Testis (tissue), 2 donors: ENCODE measurements at regions not wholly inside any gene's neighbourhood (a gene's known extent, or its start where the extent isn't known, plus 50 kb on each side); places are given as distances from the start of the nearest gene placed in this dataset.

Experiments
- DNase-seq: peaks from one replicate; pipeline ENCODE4 v3.0.0-alpha.2; 2019
- H3K27ac ChIP-seq, 2 donors: fragments of 200-600 bp; sonication (generic); one replicate each; pipeline ENCODE4 v1.5.1; 2019
- H3K27me3 ChIP-seq: fragments of 200-600 bp; sonication (generic); one replicate; pipeline ENCODE4 v1.5.1; 2019
- H3K36me3 ChIP-seq: fragments of 200-600 bp; sonication (generic); one replicate; pipeline ENCODE4 v1.5.1; 2017; ENCODE audit warnings: low read depth; ENCODE audit errors: missing control alignments
- H3K4me1 ChIP-seq: fragments of 200-600 bp; sonication (generic); one replicate; pipeline ENCODE4 v1.5.1; 2019
- H3K4me3 ChIP-seq, 2 donors: fragments of 200-600 bp; sonication (generic); one replicate each; pipeline ENCODE4 v1.5.1; 2017 to 2019
- H3K9me3 ChIP-seq: fragments of 200-600 bp; sonication (generic); one replicate; pipeline ENCODE4 v1.5.1; 2017
- POLR2A ChIP-seq: fragments of 450-650 bp; IDR thresholded peaks from one replicate; pipeline ENCODE4 v1.6.1; 2017; ENCODE audit warnings: antibody characterized with exemption, mild to moderate bottlenecking, moderate library complexity
- WGBS, 2 donors: methylation state at CpG; one replicate each; pipeline ENCODE4 v1.1.5; 2018; 5-methylcytosine and 5-hydroxymethylcytosine counted together
- intact Hi-C: fragments of 100-400 bp; cut with DNase I; formaldehyde crosslinking; loops from one replicate; pipeline ENCODE4 v1.15.1; 2023; ENCODE audit warnings: low total_unique reads
- TF ChIP-seq, protein P1 (sequence below), 3 experiments: fragments of 450-650 bp in 2 of 3; fragments of 200-600 bp in 1 of 3; sonication (generic) in 1 of 3; IDR thresholded peaks; one replicate each; pipeline ENCODE4 v1.5.1; 2016 to 2019; ENCODE audit warnings: antibody characterized with exemption in 3 of 3, mild to moderate bottlenecking in 2 of 3, moderate library complexity in 1 of 3

GRCh38 chr1:94315552-94316116 is 78.2 kb upstream of the ARHGAP29 start:
- no peak for TF ChIP-seq POLR2A
- TF ChIP-seq, protein P1, sequence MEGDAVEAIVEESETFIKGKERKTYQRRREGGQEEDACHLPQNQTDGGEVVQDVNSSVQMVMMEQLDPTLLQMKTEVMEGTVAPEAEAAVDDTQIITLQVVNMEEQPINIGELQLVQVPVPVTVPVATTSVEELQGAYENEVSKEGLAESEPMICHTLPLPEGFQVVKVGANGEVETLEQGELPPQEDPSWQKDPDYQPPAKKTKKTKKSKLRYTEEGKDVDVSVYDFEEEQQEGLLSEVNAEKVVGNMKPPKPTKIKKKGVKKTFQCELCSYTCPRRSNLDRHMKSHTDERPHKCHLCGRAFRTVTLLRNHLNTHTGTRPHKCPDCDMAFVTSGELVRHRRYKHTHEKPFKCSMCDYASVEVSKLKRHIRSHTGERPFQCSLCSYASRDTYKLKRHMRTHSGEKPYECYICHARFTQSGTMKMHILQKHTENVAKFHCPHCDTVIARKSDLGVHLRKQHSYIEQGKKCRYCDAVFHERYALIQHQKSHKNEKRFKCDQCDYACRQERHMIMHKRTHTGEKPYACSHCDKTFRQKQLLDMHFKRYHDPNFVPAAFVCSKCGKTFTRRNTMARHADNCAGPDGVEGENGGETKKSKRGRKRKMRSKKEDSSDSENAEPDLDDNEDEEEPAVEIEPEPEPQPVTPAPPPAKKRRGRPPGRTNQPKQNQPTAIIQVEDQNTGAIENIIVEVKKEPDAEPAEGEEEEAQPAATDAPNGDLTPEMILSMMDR (IDR thresholded peaks at IDR 0.05) = no peak
- Histone ChIP-seq H3K27ac (no peak overlapping the region), H3K36me3 (no peaks in the 10 kb centered on the region), H3K4me1 (peaks cover 15% of the 10 kb centered on the region), H3K9me3 (no peaks in the 10 kb centered on the region), H3K4me3 (no peak overlapping the region), H3K27me3 (no peaks in the 10 kb centered on the region)
- 84 to 86% methylated on average over 1 of the region's 1 CpG for WGBS, 2 donors
- no peak for DNase-seq
- intact Hi-C loops = no loop called here

DNA sequence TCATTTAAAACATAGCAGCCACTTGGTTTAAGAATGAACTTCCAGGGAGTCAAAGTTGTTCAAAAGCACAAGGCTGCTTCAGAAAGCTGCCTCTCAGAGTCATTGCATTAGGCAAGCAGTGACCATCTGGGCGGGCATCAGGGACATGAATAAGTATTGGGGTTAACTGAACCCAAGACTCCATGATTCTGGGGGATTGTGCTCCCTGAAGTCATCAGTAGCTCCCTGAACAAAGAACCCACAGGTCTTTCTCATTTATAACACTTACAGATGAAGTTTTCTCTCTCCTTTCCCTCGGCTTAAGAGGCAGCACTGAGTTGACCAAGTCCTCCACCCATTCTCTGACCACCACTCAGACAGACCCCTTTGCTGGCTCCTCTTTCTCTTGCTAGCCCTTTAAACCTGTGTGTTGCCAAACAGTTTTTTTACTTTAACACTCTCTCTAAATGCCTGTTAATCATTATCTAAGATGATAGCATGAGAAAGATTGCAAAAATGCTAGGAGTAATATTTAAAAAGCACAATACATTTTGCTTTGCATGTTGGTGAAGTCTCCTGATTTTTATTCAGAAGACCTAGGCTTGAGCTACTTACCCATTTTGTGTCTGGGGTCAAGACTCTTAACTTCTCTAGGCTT is 77.0 kb upstream of the ARHGAP29 start:
- Histone ChIP-seq H3K36me3 (no peaks in the 10 kb centered on the region), H3K27ac (no peak overlapping the region), H3K9me3 (no peaks in the 10 kb centered on the region), H3K27me3 (no peaks in the 10 kb centered on the region), H3K4me1 (peaks cover 10% of the 10 kb centered on the region), H3K4me3 (no peak overlapping the region)
- TF ChIP-seq, protein P1 (IDR thresholded peaks at IDR 0.05) = no peak
- no peak for TF ChIP-seq POLR2A
- no peak for DNase-seq
- intact Hi-C loops = no loop called here
- 77 to 88% methylated on average over 2 of the region's 2 CpGs for WGBS, 2 donors

GRCh38 chr1:94310570-94311270 is 73.3 kb upstream of the ARHGAP29 start:
- no peaks in the 10 kb centered on the region for H3K9me3 ChIP-seq
- intact Hi-C loops = no loop called here
- H3K4me1 ChIP-seq = no peaks in the 10 kb centered on the region
- no peaks in the 10 kb centered on the region for H3K27me3 ChIP-seq
- H3K4me3 ChIP-seq = no peak overlapping the region
- TF ChIP-seq, protein P1 (IDR thresholded peaks at IDR 0.05) = no peak
- TF ChIP-seq POLR2A = no peak
- no peak for DNase-seq
- no peaks in the 10 kb centered on the region for H3K36me3 ChIP-seq
- no peak overlapping the region for H3K27ac ChIP-seq
- 82 to 90% methylated on average over 3 of the region's 3 CpGs for WGBS, 2 donors

- H3K4me1 ChIP-seq = no peaks in the 10 kb centered on the region
- no peak for TF ChIP-seq POLR2A
- TF ChIP-seq, protein P1 (IDR thresholded peaks at IDR 0.05) = no peak
- H3K4me3 ChIP-seq = no peak overlapping the region
- no peak overlapping the region for H3K27ac ChIP-seq
- DNase-seq = no peak
- H3K27me3 ChIP-seq = no peaks in the 10 kb centered on the region
- WGBS, 2 donors = 87 to 95% methylated on average over 9 of the region's 9 CpGs
- H3K9me3 ChIP-seq = no peaks in the 10 kb centered on the region
- no peaks in the 10 kb centered on the region for H3K36me3 ChIP-seq
- intact Hi-C loops = no loop called here
Observed at GRCh38 chr1:94309829-94310569, 72.6 kb upstream of the ARHGAP29 start.
